Activated T-helper 1 cell treated with anti-CD3 and anti-CD28 coated beads, Interleukin-12 subunit alpha, Interleukin-12 subunit beta, Interleukin-2, Interleukin-4 antibody, amounts not matched to agents 30 ng/mL and 10 ng/mL and 1 ng/mL, durations not matched to agents 14 hours and 24 hours and 36 hours (primary cell): ENCODE measurements at regions not wholly inside any gene's neighbourhood (a gene's known extent, or its start where the extent isn't known, plus 50 kb on each side); places are given as distances from the start of the nearest gene placed in this dataset.
"Not testable (repeated sequence)": the region's sequence is repeated elsewhere in the genome, so short reads cannot be mapped to it uniquely, and the experiment has no call there.

Source experiments
- DNase-seq: peaks from one replicate; pipeline ENCODE4 v3.0.0; 2021; ENCODE audit warnings: low spot score
- H3K27ac Mint-ChIP-seq: one replicate; pipeline ENCODE4 v1.8.0; 2021; ENCODE audit warnings: mild to moderate bottlenecking, mixed read lengths
- H3K27me3 Mint-ChIP-seq: one replicate; pipeline ENCODE4 v1.8.0; 2022; ENCODE audit warnings: mild to moderate bottlenecking, moderate library complexity, mixed read lengths; ENCODE audit not compliant: insufficient read depth
- H3K36me3 Mint-ChIP-seq: one replicate; pipeline ENCODE4 v1.8.0; 2021; ENCODE audit warnings: low read depth, mixed read lengths
- H3K4me1 Mint-ChIP-seq: one replicate; pipeline ENCODE4 v1.8.0; 2021; ENCODE audit warnings: low read depth, mixed read lengths
- H3K4me3 Mint-ChIP-seq: one replicate; pipeline ENCODE4 v1.8.0; 2021; ENCODE audit warnings: mild to moderate bottlenecking, moderate library complexity, mixed read lengths
- H3K9me3 Mint-ChIP-seq: one replicate; pipeline ENCODE4 v1.8.0; 2021; ENCODE audit warnings: mixed read lengths
- intact Hi-C: fragments of 100-400 bp; cut with micrococcal nuclease; formaldehyde crosslinking; loops from one replicate; pipeline ENCODE4 v1.15.1; 2024

DNA sequence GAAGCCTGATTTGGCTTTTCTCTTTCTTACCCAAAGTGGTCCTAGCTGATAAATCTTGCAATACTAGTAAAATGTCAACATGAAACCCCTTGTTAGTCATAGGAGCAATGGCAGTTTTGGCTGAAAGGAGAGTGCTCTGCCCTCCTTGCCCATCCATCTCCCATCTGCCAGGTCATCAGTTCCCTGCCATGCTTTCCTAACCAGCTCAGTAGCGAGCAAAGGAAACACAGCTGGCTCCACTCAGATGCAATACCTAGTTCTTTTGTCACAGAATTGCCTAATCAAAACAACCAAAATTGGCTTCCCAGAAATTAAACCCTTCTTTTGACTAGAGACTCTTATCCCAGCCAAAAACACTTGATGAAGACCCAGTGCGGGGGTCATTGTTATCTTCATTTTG, 733.0 kb downstream of the CCSER2 start:
- H3K27me3 Mint-ChIP-seq, result peaks cover 3% of the 10 kb centered on the region
- intact Hi-C loops, result no loop called here

DNA sequence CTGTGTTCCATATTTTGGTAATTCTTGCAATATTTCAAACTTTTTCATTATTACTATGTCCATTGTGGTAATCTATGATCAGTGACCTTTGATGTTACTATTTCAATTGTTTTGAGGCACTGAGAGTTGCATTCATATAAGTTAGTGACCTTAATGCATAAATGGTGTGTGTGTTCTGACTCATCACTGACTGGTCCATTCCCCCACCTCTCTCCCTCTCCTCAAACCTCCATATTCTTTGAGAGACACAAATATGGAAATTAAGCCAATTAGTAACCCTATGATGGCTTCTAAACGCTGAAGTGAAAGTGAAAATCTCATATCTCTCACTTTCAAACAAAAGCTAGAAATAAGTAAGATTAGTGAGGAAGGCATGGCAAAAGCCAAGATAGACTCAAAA, 739.6 kb downstream of the CCSER2 start:
- Mint-ChIP-seq H3K4me1 (no peaks in the 10 kb centered on the region), H3K27me3 (peaks cover 3% of the 10 kb centered on the region), H3K4me3 (no peak overlapping the region), H3K9me3 (no peaks in the 10 kb centered on the region), H3K27ac (no peak overlapping the region), H3K36me3 (no peaks in the 10 kb centered on the region)
- DNase-seq, result no peak
- intact Hi-C loops, result no loop called here

More for the DNA sequence above, 733.0 kb downstream of the CCSER2 start:
- no peaks in the 10 kb centered on the region for H3K4me1 Mint-ChIP-seq
- DNase-seq, result no peak
- H3K4me3 Mint-ChIP-seq, result no peak overlapping the region
- H3K36me3 Mint-ChIP-seq, result no peaks in the 10 kb centered on the region
- H3K9me3 Mint-ChIP-seq, result no peaks in the 10 kb centered on the region
- no peak overlapping the region for H3K27ac Mint-ChIP-seq

DNA sequence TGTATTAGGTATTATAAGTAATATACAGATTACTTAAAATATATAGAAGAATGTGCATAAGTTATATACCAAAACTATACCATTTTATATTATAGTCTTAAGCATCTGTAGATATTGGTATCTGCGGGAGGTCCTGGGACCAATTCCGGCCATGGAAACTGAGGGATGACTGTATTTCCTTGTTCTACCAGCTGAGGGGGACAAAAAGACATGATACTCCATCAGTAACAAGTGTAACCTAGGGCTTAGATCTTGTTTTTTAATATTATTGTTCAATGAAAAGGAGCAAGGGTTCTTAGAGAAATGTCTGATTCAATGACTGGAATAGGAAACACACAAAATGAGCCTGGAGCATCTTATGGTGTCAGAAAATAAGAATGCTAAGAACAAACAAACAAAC, 752.5 kb downstream of the CCSER2 start:
- no peaks in the 10 kb centered on the region for H3K27me3 Mint-ChIP-seq
- no peaks in the 10 kb centered on the region for H3K4me1 Mint-ChIP-seq
- intact Hi-C loops, result no loop called here

DNA sequence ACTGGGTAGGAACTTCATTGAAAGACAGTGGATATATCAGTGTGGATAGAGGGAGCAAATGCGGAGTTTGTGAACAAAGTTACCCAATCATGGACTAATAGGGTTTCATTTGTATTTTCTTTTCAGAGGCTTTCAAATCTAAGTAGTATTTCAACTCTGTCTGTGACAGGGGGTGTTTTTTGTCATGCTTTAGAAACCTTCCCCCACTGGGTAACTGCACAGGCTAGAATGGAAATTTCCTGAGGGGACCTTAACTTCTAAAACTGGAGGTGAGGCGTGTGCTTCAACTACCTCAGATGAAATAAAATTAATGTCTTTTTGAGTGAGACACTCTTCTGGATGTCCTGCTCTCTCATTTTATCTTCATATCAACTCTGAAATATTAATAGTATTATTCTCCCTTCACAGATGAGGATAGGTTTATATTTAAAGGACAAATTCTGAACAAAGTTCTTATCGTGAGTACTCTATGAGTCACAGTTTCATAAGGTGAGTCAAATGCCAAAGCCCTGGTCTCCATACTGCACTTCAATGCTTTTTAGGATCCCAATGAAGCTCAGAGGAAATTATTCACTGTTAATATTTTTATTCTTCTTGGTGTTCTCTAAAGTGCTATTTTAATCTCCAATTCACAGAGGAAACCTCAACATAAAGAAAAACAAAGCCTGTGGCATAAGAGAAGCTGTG, 770.6 kb downstream of the CCSER2 start:
- Mint-ChIP-seq H3K27me3 (no peaks in the 10 kb centered on the region), H3K4me3 (no peak overlapping the region), H3K27ac (no peak overlapping the region), H3K4me1 (no peaks in the 10 kb centered on the region), H3K9me3 (no peaks in the 10 kb centered on the region), H3K36me3 (no peaks in the 10 kb centered on the region)
- no peak for DNase-seq
- intact Hi-C loops, result no loop called here

More for the DNA sequence above, 752.5 kb downstream of the CCSER2 start:
- Mint-ChIP-seq H3K27ac (no peak overlapping the region), H3K36me3 (no peaks in the 10 kb centered on the region), H3K4me3 (no peak overlapping the region), H3K9me3 (peaks cover 5% of the 10 kb centered on the region)
- no peak for DNase-seq

GRCh38 chr10:85100495-85100894, 772.1 kb downstream of the CCSER2 start:
- intact Hi-C loops, result no loop called here
- DNase-seq, result no peak
- Mint-ChIP-seq H3K36me3 (no peaks in the 10 kb centered on the region), H3K27ac (no peak overlapping the region), H3K4me1 (no peaks in the 10 kb centered on the region), H3K9me3 (peaks cover 3% of the 10 kb centered on the region), H3K27me3 (no peaks in the 10 kb centered on the region), H3K4me3 (no peak overlapping the region)

GRCh38 chr10:85105614-85106255, 777.3 kb downstream of the CCSER2 start:
- Mint-ChIP-seq H3K27ac (no peak overlapping the region), H3K4me1 (no peaks in the 10 kb centered on the region), H3K4me3 (no peak overlapping the region), H3K27me3 (peaks cover 2% of the 10 kb centered on the region), H3K9me3 (peaks cover 3% of the 10 kb centered on the region), H3K36me3 (no peaks in the 10 kb centered on the region)
- intact Hi-C loops, result no loop called here
- DNase-seq, result no peak

DNA sequence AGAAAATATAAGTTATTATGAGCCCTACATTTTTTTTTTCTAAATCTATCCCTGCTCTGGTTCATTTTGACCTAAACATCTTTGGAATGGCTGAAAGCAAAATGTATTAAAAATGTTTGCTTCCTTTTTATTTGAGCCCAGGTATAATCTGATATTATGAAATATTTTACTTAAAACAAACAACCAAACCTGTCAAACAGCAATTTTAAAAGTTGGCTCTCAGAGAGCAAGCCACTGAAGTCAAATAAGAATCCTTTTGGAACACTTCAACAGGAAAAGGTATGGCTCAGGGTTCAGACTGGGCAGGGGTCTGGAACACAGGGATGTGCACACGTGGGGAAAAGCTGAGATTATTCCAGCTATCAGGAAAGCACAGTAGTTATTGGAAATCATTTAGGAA, 782.9 kb downstream of the CCSER2 start:
- intact Hi-C loops, result no loop called here
- DNase-seq, result no peak
- Mint-ChIP-seq H3K4me3 (no peak overlapping the region), H3K27ac (no peak overlapping the region), H3K4me1 (no peaks in the 10 kb centered on the region), H3K9me3 (no peaks in the 10 kb centered on the region), H3K36me3 (no peaks in the 10 kb centered on the region), H3K27me3 (peaks cover 2% of the 10 kb centered on the region)

DNA sequence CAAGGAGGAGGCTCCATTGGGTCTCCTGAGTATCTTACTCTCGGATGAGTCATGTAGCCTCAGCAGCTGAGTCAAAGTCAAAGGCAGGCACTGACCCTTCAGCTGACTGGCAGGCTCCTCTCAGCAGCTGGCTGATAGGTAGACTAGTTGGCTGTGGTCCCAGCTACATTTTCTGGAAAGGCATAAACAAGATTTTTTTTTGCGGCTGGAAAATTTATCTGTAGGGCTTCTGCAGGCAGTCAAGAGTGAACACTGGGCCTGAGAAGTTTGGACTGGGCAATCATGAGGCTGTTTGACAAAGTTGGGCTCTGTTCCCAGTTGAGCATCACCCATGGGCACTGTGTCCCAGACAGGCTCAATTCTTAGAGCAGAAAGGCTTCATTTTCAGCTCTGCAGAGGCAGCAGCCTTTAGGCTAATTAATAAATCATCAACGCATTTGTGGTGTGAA, 796.2 kb downstream of the CCSER2 start:
- H3K27ac Mint-ChIP-seq, result no peak overlapping the region
- DNase-seq, result no peak
- intact Hi-C loops, result no loop called here
- H3K9me3 Mint-ChIP-seq, result no peaks in the 10 kb centered on the region
- H3K27me3 Mint-ChIP-seq, result no peaks in the 10 kb centered on the region
- no peak overlapping the region for H3K4me3 Mint-ChIP-seq
- no peaks in the 10 kb centered on the region for H3K36me3 Mint-ChIP-seq
- no peaks in the 10 kb centered on the region for H3K4me1 Mint-ChIP-seq

GRCh38 chr10:85137253-85137652, 808.9 kb downstream of the CCSER2 start:
- H3K4me3 Mint-ChIP-seq, result no peak overlapping the region
- no peaks in the 10 kb centered on the region for H3K4me1 Mint-ChIP-seq
- H3K9me3 Mint-ChIP-seq, result no peaks in the 10 kb centered on the region
- H3K36me3 Mint-ChIP-seq, result no peaks in the 10 kb centered on the region
- H3K27ac Mint-ChIP-seq, result no peak overlapping the region
- intact Hi-C loops, result no loop called here
- no peak for DNase-seq
- H3K27me3 Mint-ChIP-seq, result no peaks in the 10 kb centered on the region

GRCh38 chr10:85138046-85138445, 809.7 kb downstream of the CCSER2 start:
- Mint-ChIP-seq H3K4me1 (no peaks in the 10 kb centered on the region), H3K27ac (no peak overlapping the region), H3K4me3 (no peak overlapping the region), H3K27me3 (no peaks in the 10 kb centered on the region), H3K9me3 (no peaks in the 10 kb centered on the region), H3K36me3 (no peaks in the 10 kb centered on the region)
- intact Hi-C loops, result no loop called here
- DNase-seq, result no peak

GRCh38 chr10:85139124-85139523, 810.7 kb downstream of the CCSER2 start:
- H3K9me3 Mint-ChIP-seq, result no peaks in the 10 kb centered on the region
- no peaks in the 10 kb centered on the region for H3K4me1 Mint-ChIP-seq
- no peak overlapping the region for H3K4me3 Mint-ChIP-seq
- H3K27me3 Mint-ChIP-seq, result no peaks in the 10 kb centered on the region
- DNase-seq, result no peak
- H3K27ac Mint-ChIP-seq, result no peak overlapping the region
- intact Hi-C loops, result no loop called here
- H3K36me3 Mint-ChIP-seq, result no peaks in the 10 kb centered on the region

DNA sequence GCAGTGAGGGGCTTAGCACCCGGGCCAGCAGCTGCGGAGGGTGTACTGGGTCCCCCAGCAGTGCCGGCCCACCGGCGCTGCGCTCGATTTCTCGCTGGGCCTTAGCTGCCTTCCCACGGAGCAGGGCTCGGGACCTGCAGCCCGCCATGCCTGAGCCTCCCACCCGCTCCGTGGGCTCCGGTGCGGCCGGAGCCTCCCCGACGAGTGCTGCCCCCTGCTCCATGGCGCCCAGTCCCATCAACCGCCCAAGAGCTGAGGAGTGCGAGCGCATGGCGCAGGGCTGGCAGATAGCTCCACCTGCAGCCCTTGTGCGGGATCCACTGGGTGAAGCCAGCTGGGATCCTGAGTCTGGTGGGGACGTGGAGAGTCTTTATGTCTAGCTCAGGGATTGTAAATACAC, 813.1 kb downstream of the CCSER2 start:
- H3K9me3 Mint-ChIP-seq, H3K36me3 Mint-ChIP-seq, H3K4me1 Mint-ChIP-seq, H3K27ac Mint-ChIP-seq, DNase-seq, H3K27me3 Mint-ChIP-seq, intact Hi-C loops, H3K4me3 Mint-ChIP-seq: not testable (repeated sequence)

DNA sequence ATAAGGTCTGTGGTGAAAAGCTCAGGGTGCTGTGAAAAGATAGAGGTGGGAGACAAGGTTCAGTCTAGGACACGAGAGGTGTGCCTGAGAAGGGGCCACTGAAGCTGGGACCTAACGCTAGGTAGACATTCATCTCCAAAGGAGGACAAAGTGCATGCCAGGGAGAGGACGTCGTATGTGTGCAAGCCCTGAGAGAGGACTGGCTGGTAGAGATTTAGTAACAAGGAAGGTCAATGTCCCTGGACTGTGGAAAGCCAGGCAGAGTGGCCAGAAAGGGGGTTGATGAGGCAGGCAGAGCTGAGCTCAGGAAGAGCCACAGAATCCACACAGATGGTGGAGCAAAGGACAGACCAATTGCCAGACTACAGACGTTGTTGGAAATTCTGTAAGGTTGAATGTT, 817.6 kb downstream of the CCSER2 start:
- Mint-ChIP-seq H3K4me3 (no peak overlapping the region), H3K27me3 (no peaks in the 10 kb centered on the region), H3K27ac (no peak overlapping the region), H3K9me3 (no peaks in the 10 kb centered on the region), H3K4me1 (no peaks in the 10 kb centered on the region), H3K36me3 (no peaks in the 10 kb centered on the region)
- DNase-seq, result no peak
- intact Hi-C loops, result no loop called here
